ENCODE measurements at regions not wholly inside any gene's neighbourhood (a gene's known extent, or its start where the extent isn't known, plus 50 kb on each side); places are given as distances from the start of the nearest gene placed in this dataset.

DNA sequence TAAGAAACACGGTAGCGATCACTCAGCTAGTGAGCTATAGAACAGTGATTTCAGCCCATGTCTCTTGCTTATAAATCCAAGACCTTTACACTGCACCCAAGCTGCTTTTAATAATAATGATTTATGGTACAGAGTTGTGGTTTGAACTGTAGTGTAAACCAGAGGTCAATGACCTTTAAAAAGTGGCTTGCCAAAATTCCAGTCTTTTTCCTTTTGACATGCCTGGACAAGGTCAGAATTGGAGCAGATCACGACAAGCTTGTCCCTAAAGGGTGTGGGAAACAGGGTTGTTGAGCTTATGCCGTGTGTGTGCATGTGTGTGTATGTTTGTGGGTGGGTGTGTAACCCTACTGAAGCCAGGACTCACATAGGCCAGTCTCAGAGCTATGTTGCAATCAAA lies 225.3 kb upstream of the CLINT1 start:
- Histone ChIP-seq H3K27me3 (ENCODE audit: control insufficient read depth in 1 of 2, insufficient read depth in 2 of 2, low read length in 2 of 2) (peaks cover 8 to 10% of the 10 kb centered on the region in 2 experiments), H3K4me3 (ENCODE audit: low read length) (no peak overlapping the region), H3K4me1 (ENCODE audit: insufficient read depth, low read length) (no peaks in the 10 kb centered on the region), H3K9me3 (ENCODE audit: control insufficient read depth in 1 of 2, insufficient read depth in 1 of 2, low read length in 2 of 2) (no peaks in the 10 kb centered on the region), H3K36me3 (ENCODE audit: insufficient read depth, low read length) (no peaks in the 10 kb centered on the region), H3K27ac (ENCODE audit: low read depth in 1 of 2, low read length in 2 of 2) (no peak overlapping the region)
- DNase-seq: no peak
- Mint-ChIP-seq H3K27me3 (peaks cover 22% of the 10 kb centered on the region), H3K4me3 (no peak overlapping the region), H3K27ac (no peak overlapping the region), H3K36me3 (ENCODE audit: low read depth) (no peaks in the 10 kb centered on the region), H3K4me1 (ENCODE audit: low read depth) (no peaks in the 10 kb centered on the region), H3K9me3 (no peaks in the 10 kb centered on the region)
- ChIA-PET CTCF (interaction anchor here (1.0 to 1.1 kb wide), 2 partner anchors 9 kb away, joined by 3 to 4 read pairs; no protein-coding TSS in a partner anchor), POLR2A (no interaction called here)
- intact Hi-C loops (cut with DNase I, micrococcal nuclease): no loop called here
- TF ChIP-seq, protein P1, sequence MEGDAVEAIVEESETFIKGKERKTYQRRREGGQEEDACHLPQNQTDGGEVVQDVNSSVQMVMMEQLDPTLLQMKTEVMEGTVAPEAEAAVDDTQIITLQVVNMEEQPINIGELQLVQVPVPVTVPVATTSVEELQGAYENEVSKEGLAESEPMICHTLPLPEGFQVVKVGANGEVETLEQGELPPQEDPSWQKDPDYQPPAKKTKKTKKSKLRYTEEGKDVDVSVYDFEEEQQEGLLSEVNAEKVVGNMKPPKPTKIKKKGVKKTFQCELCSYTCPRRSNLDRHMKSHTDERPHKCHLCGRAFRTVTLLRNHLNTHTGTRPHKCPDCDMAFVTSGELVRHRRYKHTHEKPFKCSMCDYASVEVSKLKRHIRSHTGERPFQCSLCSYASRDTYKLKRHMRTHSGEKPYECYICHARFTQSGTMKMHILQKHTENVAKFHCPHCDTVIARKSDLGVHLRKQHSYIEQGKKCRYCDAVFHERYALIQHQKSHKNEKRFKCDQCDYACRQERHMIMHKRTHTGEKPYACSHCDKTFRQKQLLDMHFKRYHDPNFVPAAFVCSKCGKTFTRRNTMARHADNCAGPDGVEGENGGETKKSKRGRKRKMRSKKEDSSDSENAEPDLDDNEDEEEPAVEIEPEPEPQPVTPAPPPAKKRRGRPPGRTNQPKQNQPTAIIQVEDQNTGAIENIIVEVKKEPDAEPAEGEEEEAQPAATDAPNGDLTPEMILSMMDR (IDR thresholded peaks at IDR 0.05): no peak
- ATAC-seq (ENCODE audit: poor library complexity): no peak

DNA sequence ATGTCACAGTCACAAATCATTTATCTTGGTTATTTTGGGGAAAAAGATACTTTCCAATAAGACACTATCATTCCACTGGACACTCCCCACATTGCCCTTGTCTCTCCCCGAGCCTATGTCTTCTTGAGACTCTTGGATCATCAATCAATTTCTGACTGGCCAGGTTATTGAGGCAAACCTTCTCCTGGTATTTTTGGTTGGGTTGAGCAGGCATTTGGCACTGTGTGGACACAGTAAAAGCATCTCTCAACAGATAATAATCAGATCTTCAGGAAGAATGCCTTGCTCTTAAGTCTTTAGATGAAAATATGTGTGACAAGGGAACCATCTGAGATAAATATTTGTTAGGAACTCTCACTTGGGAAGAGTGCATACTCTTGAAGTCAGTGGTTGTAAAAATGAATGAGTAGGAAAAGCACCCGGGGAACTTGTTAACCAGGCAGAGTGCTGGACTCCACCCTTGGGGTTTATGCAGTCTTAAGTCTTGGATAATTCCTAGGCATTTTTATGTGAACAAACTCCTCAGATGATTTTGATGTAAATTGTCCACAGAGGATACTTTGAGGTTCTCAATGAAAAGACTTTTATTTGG lies 223.8 kb upstream of the CLINT1 start:
- no peaks in the 10 kb centered on the region for H3K4me1 ChIP-seq (ENCODE audit: insufficient read depth, low read length)
- ChIA-PET CTCF (interaction anchor here (1.1 kb wide), 1 partner anchor 7 kb away, joined by 4 read pairs; no protein-coding TSS in a partner anchor), POLR2A (no interaction called here)
- no peak overlapping the region for H3K27ac ChIP-seq (ENCODE audit: low read depth in 1 of 2, low read length in 2 of 2)
- no peaks in the 10 kb centered on the region for H3K36me3 ChIP-seq (ENCODE audit: insufficient read depth, low read length)
- DNase-seq: no peak
- H3K9me3 Mint-ChIP-seq: no peaks in the 10 kb centered on the region
- H3K4me1 Mint-ChIP-seq (ENCODE audit: low read depth): no peaks in the 10 kb centered on the region
- intact Hi-C loops (cut with DNase I, micrococcal nuclease): no loop called here
- no peaks in the 10 kb centered on the region for H3K9me3 ChIP-seq (ENCODE audit: control insufficient read depth in 1 of 2, insufficient read depth in 1 of 2, low read length in 2 of 2)
- TF ChIP-seq, protein P1 (IDR thresholded peaks at IDR 0.05): no peak
- H3K27me3 Mint-ChIP-seq: peaks cover 15% of the 10 kb centered on the region
- no peak for ATAC-seq (ENCODE audit: poor library complexity)
- no peak overlapping the region for H3K4me3 Mint-ChIP-seq
- H3K27ac Mint-ChIP-seq: no peak overlapping the region
- H3K36me3 Mint-ChIP-seq (ENCODE audit: low read depth): no peaks in the 10 kb centered on the region
- peaks cover 8 to 10% of the 10 kb centered on the region in 2 experiments for H3K27me3 ChIP-seq (ENCODE audit: control insufficient read depth in 1 of 2, insufficient read depth in 2 of 2, low read length in 2 of 2)
- H3K4me3 ChIP-seq (ENCODE audit: low read length): no peak overlapping the region

DNA sequence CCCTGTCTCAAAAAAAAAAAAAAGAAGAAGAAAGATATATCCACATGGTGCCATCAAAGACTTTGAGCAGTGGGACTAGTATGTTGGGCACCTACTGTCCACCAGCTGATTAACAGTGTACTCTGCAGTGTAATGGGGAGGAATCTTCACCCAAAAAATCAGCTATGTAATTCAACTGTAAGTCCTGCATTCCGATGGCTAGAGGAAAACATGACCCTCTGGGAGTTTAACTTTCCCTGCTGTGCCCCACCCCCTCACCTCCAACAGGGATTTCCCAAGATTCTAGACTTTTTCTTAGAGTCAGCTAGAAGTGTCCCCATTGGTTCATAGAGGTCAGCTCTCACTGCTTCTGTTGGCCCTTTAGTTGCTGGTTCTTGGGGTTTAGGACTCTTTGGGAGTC lies 221.2 kb upstream of the CLINT1 start:
- no peak overlapping the region for H3K4me3 ChIP-seq (ENCODE audit: low read length)
- CTCF ChIA-PET: no interaction called here
- Mint-ChIP-seq H3K4me3 (no peak overlapping the region), H3K27me3 (peaks cover 8% of the 10 kb centered on the region), H3K27ac (no peak overlapping the region), H3K4me1 (ENCODE audit: low read depth) (peaks cover 4% of the 10 kb centered on the region), H3K9me3 (no peaks in the 10 kb centered on the region), H3K36me3 (ENCODE audit: low read depth) (no peaks in the 10 kb centered on the region)
- peaks cover 8 to 10% of the 10 kb centered on the region in 2 experiments for H3K27me3 ChIP-seq (ENCODE audit: control insufficient read depth in 1 of 2, insufficient read depth in 2 of 2, low read length in 2 of 2)
- no peak overlapping the region for H3K27ac ChIP-seq (ENCODE audit: low read depth in 1 of 2, low read length in 2 of 2)
- H3K4me1 ChIP-seq (ENCODE audit: insufficient read depth, low read length): peaks cover 5% of the 10 kb centered on the region
- ATAC-seq (ENCODE audit: poor library complexity): no peak
- DNase-seq: no peak
- no peaks in the 10 kb centered on the region for H3K36me3 ChIP-seq (ENCODE audit: insufficient read depth, low read length)
- TF ChIP-seq, protein P1 (IDR thresholded peaks at IDR 0.05): no peak
- H3K9me3 ChIP-seq (ENCODE audit: control insufficient read depth in 1 of 2, insufficient read depth in 1 of 2, low read length in 2 of 2): no peaks in the 10 kb centered on the region
- POLR2A ChIA-PET: no interaction called here
- intact Hi-C loops (cut with DNase I, micrococcal nuclease): no loop called here

Measured in CD4-positive, alpha-beta T cell (primary cell).